ENCODE measurements at regions not wholly inside any gene's neighbourhood (a gene's known extent, or its start where the extent isn't known, plus 50 kb on each side); places are given as distances from the start of the nearest gene placed in this dataset.
"Not testable (repeated sequence)": the region's sequence is repeated elsewhere in the genome, so short reads cannot be mapped to it uniquely, and the experiment has no call there.

- DNase-seq = not testable (repeated sequence)
These were observed 417.9 kb upstream of the ZNG1F start for GRCh38 chr9:41606961-41607547.

GRCh38 chr9:41565572-41565971 is 376.5 kb upstream of the ZNG1F start:
- not testable (repeated sequence) for DNase-seq

Data from activated naive CD4-positive, alpha-beta T cell (primary cell).